ENCODE measurements at regions not wholly inside any gene's neighbourhood (a gene's known extent, or its start where the extent isn't known, plus 50 kb on each side); places are given as distances from the start of the nearest gene placed in this dataset.

DNA sequence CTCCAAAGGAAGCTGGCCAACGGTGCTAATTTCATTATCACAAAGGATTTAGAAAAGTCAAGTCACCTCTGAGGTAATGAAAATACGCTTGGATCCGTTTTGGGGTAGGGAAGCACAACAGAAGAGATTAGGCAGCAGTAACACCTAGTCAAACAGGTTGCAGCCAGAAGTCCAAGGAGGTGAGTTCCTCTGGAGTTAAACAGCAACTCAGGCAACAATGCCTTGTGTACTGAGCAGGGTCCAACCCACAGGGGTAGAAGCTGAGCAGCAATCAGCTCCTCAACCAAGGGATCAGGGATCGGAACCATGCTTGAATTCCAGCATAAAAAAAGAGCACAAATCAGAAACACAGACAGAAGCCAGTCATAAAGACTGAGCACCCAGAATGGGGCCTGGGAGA, 88.1 kb upstream of the SPRED1 start:
- no peak overlapping the region for H3K9ac ChIP-seq (ENCODE audit: insufficient read length)
- no peak overlapping the region for H3K27ac ChIP-seq
- DNase-seq (ENCODE audit: low read depth, low spot score) = no peak
- no peaks in the 10 kb centered on the region for H3K36me3 ChIP-seq (ENCODE audit: insufficient read depth, low read length)
- H3K9me3 ChIP-seq (ENCODE audit: low read depth, low read length) = no peaks in the 10 kb centered on the region
- TF ChIP-seq FOXP2 (optimal IDR thresholded peaks at IDR 0.05; ENCODE audit: control extremely low read depth, extremely low read length, insufficient read depth) = no peak
- TF ChIP-seq POLR2AphosphoS5 (IDR thresholded peaks at IDR 0.05; ENCODE audit: borderline replicate concordance, low read depth, low read length) = no peak
- no peak for TF ChIP-seq EZH2 (IDR thresholded peaks at IDR 0.05)
- H3K4me3 ChIP-seq = no peak overlapping the region

DNA sequence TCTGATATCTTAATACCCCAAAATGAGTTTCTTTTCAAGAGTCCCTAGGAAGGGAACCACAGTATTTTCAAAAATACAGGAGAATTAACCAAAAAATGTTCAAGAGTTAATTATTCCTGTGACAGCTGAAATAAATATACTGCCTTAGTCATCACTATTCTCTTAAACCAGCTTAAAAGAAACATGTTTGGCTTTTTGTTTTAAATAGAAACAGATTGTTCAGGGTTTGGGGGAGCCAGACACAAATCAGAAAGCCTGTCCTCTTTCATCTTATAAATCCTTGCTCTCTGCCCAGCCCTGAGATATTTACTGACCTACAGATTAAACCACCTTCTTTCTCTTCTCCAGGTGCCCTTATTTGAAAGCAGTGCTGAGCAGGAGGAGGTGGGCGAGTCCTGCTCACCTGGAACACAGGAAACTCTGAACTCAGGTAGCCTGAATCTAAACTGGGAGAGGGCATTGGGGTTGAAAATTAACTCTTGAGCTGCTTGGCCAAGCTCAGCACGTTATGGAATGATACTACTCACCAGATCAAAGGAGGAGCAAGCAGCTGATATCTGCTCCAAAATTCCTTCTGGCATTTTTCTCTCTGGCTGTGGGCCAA, 84.1 kb upstream of the SPRED1 start:
- no peaks in the 10 kb centered on the region for H3K9me3 ChIP-seq (ENCODE audit: low read depth, low read length)
- no peaks in the 10 kb centered on the region for H3K36me3 ChIP-seq (ENCODE audit: insufficient read depth, low read length)
- TF ChIP-seq FOXP2 (optimal IDR thresholded peaks at IDR 0.05; ENCODE audit: control extremely low read depth, extremely low read length, insufficient read depth) (no peak), POLR2AphosphoS5 (IDR thresholded peaks at IDR 0.05; ENCODE audit: borderline replicate concordance, low read depth, low read length) (no peak)
- H3K9ac ChIP-seq (ENCODE audit: insufficient read length) = no peak overlapping the region
- DNase-seq (ENCODE audit: low read depth, low spot score) = no peak
- H3K4me3 ChIP-seq = no peak overlapping the region
- no peak overlapping the region for H3K27ac ChIP-seq

DNA sequence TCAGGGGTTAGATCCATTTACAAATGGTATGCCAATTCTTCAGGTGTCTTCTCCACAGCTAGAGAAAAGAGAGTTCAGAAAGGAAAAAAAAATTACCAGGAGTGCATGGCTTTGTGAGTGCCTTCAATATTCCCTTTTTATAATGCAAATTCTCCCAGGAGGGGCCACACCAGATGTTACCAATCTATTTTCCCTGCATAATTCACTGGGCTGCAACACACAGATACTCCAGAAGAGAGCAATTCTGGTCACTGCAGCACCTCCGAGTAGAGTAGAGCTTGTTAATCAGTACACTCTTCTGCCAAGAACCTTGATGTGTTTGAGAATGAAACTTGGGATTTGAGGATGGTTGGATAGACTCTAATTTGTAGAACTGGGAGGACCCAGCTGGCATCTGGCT, 80.7 kb upstream of the SPRED1 start:
- TF ChIP-seq EZH2 (IDR thresholded peaks at IDR 0.05) (no peak), POLR2AphosphoS5 (IDR thresholded peaks at IDR 0.05; ENCODE audit: borderline replicate concordance, low read depth, low read length) (no peak)
- Histone ChIP-seq H3K9me3 (ENCODE audit: low read depth, low read length) (no peaks in the 10 kb centered on the region), H3K36me3 (ENCODE audit: insufficient read depth, low read length) (no peaks in the 10 kb centered on the region), H3K27ac (no peak overlapping the region), H3K4me3 (no peak overlapping the region), H3K9ac (ENCODE audit: insufficient read length) (no peak overlapping the region)
- DNase-seq (ENCODE audit: low read depth, low spot score) = no peak

DNA sequence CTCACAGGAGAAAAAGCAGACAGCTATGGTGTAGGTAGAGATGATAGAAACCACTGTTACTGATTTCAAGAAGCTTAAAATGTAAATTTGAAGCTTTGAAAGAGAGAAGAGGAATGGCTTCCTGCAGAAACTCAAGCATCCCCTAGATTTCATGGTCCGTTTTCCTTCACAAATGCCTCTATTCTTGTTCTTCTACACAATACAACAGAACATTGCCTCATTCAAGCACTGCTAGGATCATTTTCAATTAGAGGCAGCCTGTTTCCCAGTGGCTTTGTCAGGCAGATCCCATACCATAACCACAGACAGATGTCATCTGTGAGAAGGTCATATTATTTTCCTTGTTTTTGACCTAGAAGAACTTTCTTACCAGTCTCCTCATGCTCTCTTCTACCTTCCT, 77.9 kb upstream of the SPRED1 start:
- H3K36me3 ChIP-seq (ENCODE audit: insufficient read depth, low read length) = no peaks in the 10 kb centered on the region
- H3K27ac ChIP-seq = no peak overlapping the region
- no peak overlapping the region for H3K9ac ChIP-seq (ENCODE audit: insufficient read length)
- DNase-seq (ENCODE audit: low read depth, low spot score) = no peak
- no peak for TF ChIP-seq EZH2 (IDR thresholded peaks at IDR 0.05)
- TF ChIP-seq POLR2AphosphoS5 (IDR thresholded peaks at IDR 0.05; ENCODE audit: borderline replicate concordance, low read depth, low read length) = no peak
- no peak for TF ChIP-seq FOXP2 (optimal IDR thresholded peaks at IDR 0.05; ENCODE audit: control extremely low read depth, extremely low read length, insufficient read depth)
- no peak overlapping the region for H3K4me3 ChIP-seq
- no peaks in the 10 kb centered on the region for H3K9me3 ChIP-seq (ENCODE audit: low read depth, low read length)

DNA sequence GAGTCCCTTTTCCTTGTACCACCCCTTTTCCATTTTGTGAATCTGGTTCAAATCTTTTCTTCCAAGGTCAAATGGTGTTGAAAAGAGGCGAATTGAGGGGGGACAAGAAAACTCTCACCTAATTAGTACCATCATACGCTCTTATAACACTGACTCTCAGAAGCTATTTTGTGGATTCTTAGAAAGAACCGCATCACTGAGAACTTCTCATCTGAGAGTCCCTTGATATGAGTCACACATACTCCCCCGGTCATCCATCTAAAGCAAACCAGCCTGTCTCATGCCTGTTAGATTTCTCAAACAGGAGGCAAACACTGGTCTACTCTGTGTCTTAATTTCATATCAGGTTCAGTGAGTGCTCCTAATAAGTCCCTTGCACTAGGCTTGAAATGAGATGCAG, 76.5 kb upstream of the SPRED1 start:
- DNase-seq (ENCODE audit: low read depth, low spot score) = no peak
- Histone ChIP-seq H3K4me3 (no peak overlapping the region), H3K36me3 (ENCODE audit: insufficient read depth, low read length) (no peaks in the 10 kb centered on the region)

DNA sequence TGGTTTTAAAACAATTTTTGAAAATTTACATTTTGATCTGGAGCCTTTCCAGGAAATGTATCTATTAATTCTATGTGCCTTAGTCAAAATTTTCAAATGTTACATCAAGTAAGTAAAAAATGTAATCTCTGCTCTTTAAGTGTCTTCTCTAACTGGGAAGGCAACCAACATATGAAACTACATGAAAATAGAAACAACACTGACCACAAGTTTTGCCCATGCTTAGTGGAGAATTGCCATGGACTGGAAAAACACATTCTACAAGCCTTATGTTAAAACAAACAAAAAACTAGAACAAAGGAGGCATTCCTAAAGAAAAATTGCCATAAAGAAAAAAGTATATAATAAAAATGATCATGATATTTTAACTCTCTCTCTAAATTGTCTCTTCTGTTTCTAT, 75.9 kb upstream of the SPRED1 start:
- H3K4me3 ChIP-seq = no peak overlapping the region
- no peak overlapping the region for H3K9ac ChIP-seq (ENCODE audit: insufficient read length)
- no peaks in the 10 kb centered on the region for H3K36me3 ChIP-seq (ENCODE audit: insufficient read depth, low read length)
- TF ChIP-seq FOXP2 (optimal IDR thresholded peaks at IDR 0.05; ENCODE audit: control extremely low read depth, extremely low read length, insufficient read depth) (no peak), EZH2 (IDR thresholded peaks at IDR 0.05) (no peak), POLR2AphosphoS5 (IDR thresholded peaks at IDR 0.05; ENCODE audit: borderline replicate concordance, low read depth, low read length) (no peak)
- DNase-seq (ENCODE audit: low read depth, low spot score) = no peak
- H3K27ac ChIP-seq = no peak overlapping the region
- no peaks in the 10 kb centered on the region for H3K9me3 ChIP-seq (ENCODE audit: low read depth, low read length)

More for the DNA sequence above, 76.5 kb upstream of the SPRED1 start:
- Histone ChIP-seq H3K9ac (ENCODE audit: insufficient read length) (no peak overlapping the region), H3K27ac (no peak overlapping the region), H3K9me3 (ENCODE audit: low read depth, low read length) (no peaks in the 10 kb centered on the region)
- TF ChIP-seq FOXP2 (optimal IDR thresholded peaks at IDR 0.05; ENCODE audit: control extremely low read depth, extremely low read length, insufficient read depth) = no peak
- no peak for TF ChIP-seq EZH2 (IDR thresholded peaks at IDR 0.05)
- TF ChIP-seq POLR2AphosphoS5 (IDR thresholded peaks at IDR 0.05; ENCODE audit: borderline replicate concordance, low read depth, low read length) = no peak

DNA sequence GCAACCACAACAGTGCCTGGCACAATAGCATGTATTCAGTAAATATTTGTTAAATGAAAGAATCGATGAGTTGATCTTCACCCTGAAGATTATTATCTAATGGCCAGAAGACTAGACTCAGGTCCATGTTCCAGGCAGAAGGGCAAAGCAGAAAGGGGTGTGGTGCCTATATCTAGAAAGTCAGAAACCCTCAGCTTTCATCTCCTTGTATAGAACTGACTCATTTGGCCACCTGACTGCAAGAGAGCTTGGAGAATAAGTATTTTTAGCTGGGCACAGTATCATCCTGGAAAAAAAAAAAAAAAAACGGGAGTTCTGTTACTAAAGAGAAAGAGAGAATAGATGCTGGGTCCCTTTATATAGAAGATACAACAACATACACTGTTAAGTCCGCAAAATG, 69.7 kb upstream of the SPRED1 start:
- no peak overlapping the region for H3K9ac ChIP-seq (ENCODE audit: insufficient read length)
- H3K27ac ChIP-seq = no peak overlapping the region
- no peak for DNase-seq (ENCODE audit: low read depth, low spot score)
- H3K36me3 ChIP-seq (ENCODE audit: insufficient read depth, low read length) = no peaks in the 10 kb centered on the region
- no peak overlapping the region for H3K4me3 ChIP-seq
- no peak for TF ChIP-seq EZH2 (IDR thresholded peaks at IDR 0.05)
- TF ChIP-seq POLR2AphosphoS5 (IDR thresholded peaks at IDR 0.05; ENCODE audit: borderline replicate concordance, low read depth, low read length) = no peak
- TF ChIP-seq FOXP2 (optimal IDR thresholded peaks at IDR 0.05; ENCODE audit: control extremely low read depth, extremely low read length, insufficient read depth) = no peak
- H3K9me3 ChIP-seq (ENCODE audit: low read depth, low read length) = no peaks in the 10 kb centered on the region

DNA sequence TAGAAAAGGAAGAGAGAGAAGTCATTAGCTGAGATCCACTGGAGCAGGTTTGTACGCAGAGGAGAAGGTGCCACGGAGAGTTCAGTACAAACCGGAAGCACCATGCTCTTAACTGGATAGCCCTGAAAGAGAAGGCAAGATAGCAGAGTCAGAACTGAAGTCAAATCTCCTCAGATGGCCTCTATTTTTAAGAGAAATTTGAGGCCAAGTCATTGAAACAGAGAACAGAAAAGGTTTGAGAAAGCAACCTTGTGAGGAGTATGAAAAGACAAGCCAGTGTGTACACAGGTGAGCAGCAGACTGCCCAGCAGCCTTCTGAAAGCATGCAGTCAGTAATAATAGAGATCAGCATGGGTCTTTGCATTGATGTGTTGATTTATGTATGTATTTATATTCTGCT, 66.1 kb upstream of the SPRED1 start:
- no peak for DNase-seq (ENCODE audit: low read depth, low spot score)
- no peak overlapping the region for H3K4me3 ChIP-seq
- no peak overlapping the region for H3K9ac ChIP-seq (ENCODE audit: insufficient read length)
- no peak for TF ChIP-seq EZH2 (IDR thresholded peaks at IDR 0.05)
- no peak overlapping the region for H3K27ac ChIP-seq
- H3K36me3 ChIP-seq (ENCODE audit: insufficient read depth, low read length) = no peaks in the 10 kb centered on the region
- H3K9me3 ChIP-seq (ENCODE audit: low read depth, low read length) = no peaks in the 10 kb centered on the region

DNA sequence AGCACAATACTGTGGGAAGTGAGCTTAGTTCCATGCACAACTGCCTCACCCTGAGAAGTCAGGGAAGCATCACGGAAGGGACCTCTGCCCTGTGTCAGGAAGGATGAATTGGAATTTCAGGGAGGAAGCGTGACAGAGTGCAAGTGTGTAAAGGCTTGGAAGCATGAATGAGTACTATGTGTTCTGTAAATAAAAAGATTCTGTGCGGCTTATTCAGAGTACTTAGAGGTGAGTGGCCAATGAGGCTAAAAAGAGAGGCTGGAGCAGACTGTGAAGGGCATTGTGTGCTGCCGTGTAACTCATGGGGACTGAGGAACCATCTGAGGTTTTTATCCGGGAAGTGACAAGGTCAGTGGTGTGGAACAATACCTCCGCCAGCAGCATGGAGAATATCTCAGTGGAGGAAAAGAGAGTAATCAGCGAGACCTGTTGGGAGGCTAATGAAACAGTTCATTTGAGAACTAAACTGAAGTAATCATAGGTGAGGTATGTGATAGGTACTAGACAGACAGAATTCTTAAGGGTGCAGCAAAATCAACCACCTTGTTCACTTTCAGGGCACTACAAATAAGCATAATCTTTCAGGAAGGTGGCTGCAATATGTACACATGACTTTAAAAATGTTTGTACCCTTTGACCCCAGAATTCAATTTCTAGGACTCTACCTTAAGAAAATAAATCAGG, 64.9 kb upstream of the SPRED1 start:
- Histone ChIP-seq H3K9me3 (ENCODE audit: low read depth, low read length) (no peaks in the 10 kb centered on the region), H3K27ac (no peak overlapping the region), H3K36me3 (ENCODE audit: insufficient read depth, low read length) (no peaks in the 10 kb centered on the region), H3K9ac (ENCODE audit: insufficient read length) (no peak overlapping the region), H3K4me3 (no peak overlapping the region)
- TF ChIP-seq POLR2AphosphoS5 (IDR thresholded peaks at IDR 0.05; ENCODE audit: borderline replicate concordance, low read depth, low read length) (no peak), FOXP2 (optimal IDR thresholded peaks at IDR 0.05; ENCODE audit: control extremely low read depth, extremely low read length, insufficient read depth) (no peak), EZH2 (IDR thresholded peaks at IDR 0.05) (no peak)
- DNase-seq (ENCODE audit: low read depth, low spot score) = no peak
